Activated naive CD8-positive, alpha-beta T cell treated with anti-CD3 and anti-CD28 coated beads, Interleukin-2, amount 10 ng/mL, durations not matched to agents 7 days and 5 days (primary cell): ENCODE measurements at regions not wholly inside any gene's neighbourhood (a gene's known extent, or its start where the extent isn't known, plus 50 kb on each side); places are given as distances from the start of the nearest gene placed in this dataset.

Source experiments
- ATAC-seq: fragments of 150-1000 bp; cut with Tn5 transposase; one replicate; pipeline ENCODE4 v1.10.0; 2021; ENCODE audit warnings: low read depth, moderate library complexity
- POLR2A ChIA-PET: fragments of 350-600 bp; sonication (Branson Sonifier 250); formaldehyde crosslinking; loops from one replicate; lab custom pipeline; 2021; ENCODE audit warnings: antibody characterized with exemption; lab: Charles Lee
- DNase-seq: peaks from one replicate; pipeline ENCODE4 v3.0.0; 2021
- H3K27ac Mint-ChIP-seq: one replicate; pipeline ENCODE4 v1.8.0; 2022; ENCODE audit warnings: mild to moderate bottlenecking, mixed read lengths
- H3K27me3 Mint-ChIP-seq: one replicate; pipeline ENCODE4 v1.8.0; 2022; ENCODE audit warnings: mild to moderate bottlenecking, moderate library complexity, mixed read lengths
- H3K36me3 Mint-ChIP-seq: one replicate; pipeline ENCODE4 v1.8.0; 2021; ENCODE audit warnings: mild to moderate bottlenecking, mixed read lengths
- H3K4me1 Mint-ChIP-seq: one replicate; pipeline ENCODE4 v1.8.0; 2021; ENCODE audit warnings: mixed read lengths
- H3K4me3 Mint-ChIP-seq: one replicate; pipeline ENCODE4 v1.8.0; 2022; ENCODE audit warnings: mild to moderate bottlenecking, moderate library complexity, mixed read lengths
- H3K9me3 Mint-ChIP-seq: one replicate; pipeline ENCODE4 v1.8.0; 2021; ENCODE audit warnings: mixed read lengths

GRCh38 chr3:22632536-22632935 lies 570.6 kb upstream of the UBE2E2 start:
- H3K4me3 Mint-ChIP-seq = no peak overlapping the region
- no peaks in the 10 kb centered on the region for H3K4me1 Mint-ChIP-seq
- no peaks in the 10 kb centered on the region for H3K36me3 Mint-ChIP-seq
- no peak for ATAC-seq
- H3K27me3 Mint-ChIP-seq = no peaks in the 10 kb centered on the region
- no peak for DNase-seq
- H3K9me3 Mint-ChIP-seq = peaks cover 1% of the 10 kb centered on the region
- no peak overlapping the region for H3K27ac Mint-ChIP-seq
- POLR2A ChIA-PET = no interaction called here

DNA sequence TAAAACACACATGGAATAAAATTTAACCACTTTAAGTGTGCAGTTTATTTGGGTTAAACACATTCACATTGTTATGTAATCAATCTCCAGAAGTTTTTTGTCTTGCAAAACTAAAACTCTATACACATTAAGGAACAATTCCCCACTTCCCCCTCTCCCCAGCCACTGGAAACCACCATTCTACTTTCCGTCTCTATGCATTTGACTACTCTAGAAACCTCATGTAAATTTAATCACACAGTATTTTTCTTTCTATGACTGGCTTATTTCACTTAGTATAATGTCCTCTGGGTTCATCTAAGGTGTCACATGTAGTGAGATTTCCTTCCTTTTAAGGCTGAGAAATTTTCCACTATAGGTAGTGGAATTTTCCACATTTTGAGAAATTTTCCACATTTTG lies 568.7 kb upstream of the UBE2E2 start:
- Mint-ChIP-seq H3K9me3 (peaks cover 4% of the 10 kb centered on the region), H3K27me3 (no peaks in the 10 kb centered on the region), H3K4me1 (no peaks in the 10 kb centered on the region), H3K27ac (no peak overlapping the region), H3K4me3 (no peak overlapping the region), H3K36me3 (no peaks in the 10 kb centered on the region)
- POLR2A ChIA-PET = no interaction called here
- ATAC-seq (no peak), DNase-seq (no peak)

GRCh38 chr3:22659651-22660475 lies 543.3 kb upstream of the UBE2E2 start:
- no peak for ATAC-seq
- Mint-ChIP-seq H3K4me1 (no peaks in the 10 kb centered on the region), H3K36me3 (no peaks in the 10 kb centered on the region), H3K27ac (no peak overlapping the region), H3K4me3 (no peak overlapping the region), H3K9me3 (no peaks in the 10 kb centered on the region), H3K27me3 (no peaks in the 10 kb centered on the region)
- DNase-seq = no peak
- POLR2A ChIA-PET = no interaction called here

DNA sequence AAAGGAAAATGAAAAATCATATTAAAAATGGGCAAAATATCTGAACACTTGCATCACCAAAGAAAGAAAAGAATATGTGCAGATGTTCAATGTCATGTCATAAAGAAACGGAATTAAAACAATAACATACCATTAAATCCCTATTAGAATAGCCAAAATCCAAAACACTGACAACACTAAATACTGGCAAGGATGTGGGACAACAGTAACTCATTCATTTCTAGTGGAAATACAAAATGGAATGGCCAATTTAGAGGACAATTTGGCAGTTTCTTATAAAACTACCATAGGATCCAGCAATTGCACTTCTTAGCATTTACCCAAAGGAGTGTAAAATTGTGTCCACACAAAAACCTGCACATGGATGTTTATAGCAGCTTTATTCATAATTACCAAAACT lies 542.5 kb upstream of the UBE2E2 start:
- Mint-ChIP-seq H3K27ac (no peak overlapping the region), H3K27me3 (no peaks in the 10 kb centered on the region), H3K9me3 (no peaks in the 10 kb centered on the region), H3K4me3 (no peak overlapping the region), H3K4me1 (no peaks in the 10 kb centered on the region), H3K36me3 (no peaks in the 10 kb centered on the region)
- ATAC-seq = no peak
- POLR2A ChIA-PET = no interaction called here
- no peak for DNase-seq

DNA sequence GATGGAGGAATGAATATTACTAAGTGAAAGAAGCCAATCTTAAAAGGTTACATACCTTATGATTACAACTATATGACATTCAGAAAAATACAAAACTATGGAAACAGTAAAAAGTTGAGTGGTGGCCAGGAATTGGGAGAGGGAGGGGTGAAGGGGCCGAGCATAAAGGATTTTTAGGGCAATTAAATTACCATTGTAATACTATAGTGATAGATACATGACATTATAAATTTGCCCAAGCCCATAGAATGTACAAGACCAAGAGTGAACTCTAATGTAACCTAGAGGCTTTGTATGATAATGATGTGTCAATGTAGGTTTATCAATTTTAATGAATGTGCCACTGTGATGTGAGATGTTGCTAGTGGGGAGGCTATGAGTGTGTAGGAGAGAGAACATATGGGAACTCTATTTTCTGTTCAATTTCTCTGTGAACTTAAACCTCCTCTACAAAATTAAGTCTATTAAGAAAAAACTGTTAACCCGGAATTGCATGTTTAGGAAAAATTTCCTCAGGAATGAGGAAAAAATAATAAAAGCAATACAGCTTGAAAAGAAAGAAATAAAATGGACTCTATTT lies 541.9 kb upstream of the UBE2E2 start:
- Mint-ChIP-seq H3K4me1 (no peaks in the 10 kb centered on the region), H3K36me3 (no peaks in the 10 kb centered on the region), H3K9me3 (no peaks in the 10 kb centered on the region), H3K4me3 (no peak overlapping the region), H3K27me3 (no peaks in the 10 kb centered on the region), H3K27ac (no peak overlapping the region)
- DNase-seq (no peak), ATAC-seq (no peak)
- POLR2A ChIA-PET = no interaction called here

DNA sequence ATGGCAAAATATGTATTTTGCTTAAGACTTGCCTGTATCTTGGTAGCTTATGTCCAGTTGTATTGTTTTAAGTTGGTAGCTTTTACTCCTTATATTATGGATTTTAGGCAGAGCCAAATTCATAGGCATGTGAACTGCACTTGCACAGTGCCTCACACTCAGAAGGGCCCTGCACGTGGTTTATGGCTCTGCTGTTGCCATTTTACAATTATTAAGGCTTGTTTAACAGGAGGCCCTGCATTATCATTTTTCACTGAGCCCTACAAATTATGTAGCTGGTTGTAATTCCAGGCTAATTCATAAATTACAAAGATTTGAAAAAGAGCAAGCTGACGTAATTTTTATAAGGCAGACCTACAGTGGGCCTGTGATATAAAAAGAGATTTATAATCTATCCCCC lies 537.6 kb upstream of the UBE2E2 start:
- Mint-ChIP-seq H3K9me3 (no peaks in the 10 kb centered on the region), H3K27me3 (no peaks in the 10 kb centered on the region), H3K4me3 (no peak overlapping the region), H3K27ac (no peak overlapping the region), H3K4me1 (no peaks in the 10 kb centered on the region), H3K36me3 (no peaks in the 10 kb centered on the region)
- ATAC-seq (no peak), DNase-seq (no peak)
- POLR2A ChIA-PET = no interaction called here

DNA sequence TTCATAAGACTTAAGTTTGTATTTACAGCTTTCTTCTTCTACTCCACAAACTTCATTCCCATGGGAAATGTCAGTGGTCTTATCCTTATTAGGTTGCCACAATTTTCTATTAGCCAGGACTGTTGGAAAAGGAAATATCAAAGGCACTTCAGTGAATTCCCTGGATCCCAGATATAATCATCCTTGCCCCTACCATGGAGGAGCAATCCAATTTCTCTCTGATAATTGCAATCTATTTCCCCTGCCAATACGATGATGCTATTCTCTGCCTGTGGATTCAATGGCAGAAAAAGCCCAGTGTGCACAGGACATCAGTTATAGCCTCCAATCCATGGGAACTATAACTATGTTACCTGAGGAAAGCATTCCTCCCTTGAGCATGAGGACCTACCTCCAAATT lies 536.4 kb upstream of the UBE2E2 start:
- H3K9me3 Mint-ChIP-seq = no peaks in the 10 kb centered on the region
- ATAC-seq (no peak), DNase-seq (no peak)
- H3K27ac Mint-ChIP-seq = no peak overlapping the region
- no peak overlapping the region for H3K4me3 Mint-ChIP-seq
- no peaks in the 10 kb centered on the region for H3K27me3 Mint-ChIP-seq
- H3K4me1 Mint-ChIP-seq = no peaks in the 10 kb centered on the region
- POLR2A ChIA-PET = no interaction called here
- no peaks in the 10 kb centered on the region for H3K36me3 Mint-ChIP-seq

GRCh38 chr3:22671848-22672247 lies 531.3 kb upstream of the UBE2E2 start:
- no peaks in the 10 kb centered on the region for H3K9me3 Mint-ChIP-seq
- H3K4me3 Mint-ChIP-seq = no peak overlapping the region
- POLR2A ChIA-PET = no interaction called here
- H3K36me3 Mint-ChIP-seq = no peaks in the 10 kb centered on the region
- H3K27ac Mint-ChIP-seq = no peak overlapping the region
- ATAC-seq = no peak
- DNase-seq = no peak
- H3K27me3 Mint-ChIP-seq = no peaks in the 10 kb centered on the region
- no peaks in the 10 kb centered on the region for H3K4me1 Mint-ChIP-seq

DNA sequence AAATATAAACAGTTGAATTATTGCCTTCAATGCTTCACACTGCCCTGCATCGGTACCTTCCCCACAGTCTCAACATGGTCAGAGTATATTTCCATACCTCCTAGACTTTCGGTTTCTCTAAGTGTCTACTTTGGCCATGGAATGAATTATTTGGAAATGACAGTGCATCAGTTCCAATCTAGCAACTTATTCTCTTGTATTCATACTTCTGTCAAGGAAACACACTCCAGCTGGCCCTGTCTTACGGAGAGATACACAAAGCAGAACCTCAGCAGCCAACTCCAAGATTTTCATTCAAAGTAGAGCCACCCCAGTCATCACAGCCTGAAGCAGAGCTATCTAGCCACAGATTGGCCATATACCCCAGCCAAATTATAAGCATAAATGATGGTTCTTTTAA lies 518.4 kb upstream of the UBE2E2 start:
- DNase-seq (no peak), ATAC-seq (no peak)
- Mint-ChIP-seq H3K27me3 (no peaks in the 10 kb centered on the region), H3K4me3 (no peak overlapping the region), H3K27ac (no peak overlapping the region), H3K36me3 (no peaks in the 10 kb centered on the region), H3K9me3 (peaks cover 2% of the 10 kb centered on the region), H3K4me1 (no peaks in the 10 kb centered on the region)
- POLR2A ChIA-PET = no interaction called here

- ATAC-seq = no peak
- H3K4me3 Mint-ChIP-seq = no peak overlapping the region
- no peaks in the 10 kb centered on the region for H3K36me3 Mint-ChIP-seq
These were observed 517.5 kb upstream of the UBE2E2 start for GRCh38 chr3:22685597-22685996.

GRCh38 chr3:22691407-22691806 lies 511.7 kb upstream of the UBE2E2 start:
- Mint-ChIP-seq H3K4me1 (no peaks in the 10 kb centered on the region), H3K4me3 (no peak overlapping the region), H3K27ac (no peak overlapping the region), H3K36me3 (no peaks in the 10 kb centered on the region), H3K27me3 (no peaks in the 10 kb centered on the region), H3K9me3 (peaks cover 2% of the 10 kb centered on the region)
- POLR2A ChIA-PET = no interaction called here
- ATAC-seq (no peak), DNase-seq (no peak)

More at GRCh38 chr3:22685597-22685996, 517.5 kb upstream of the UBE2E2 start:
- Mint-ChIP-seq H3K27me3 (no peaks in the 10 kb centered on the region), H3K27ac (no peak overlapping the region), H3K4me1 (no peaks in the 10 kb centered on the region), H3K9me3 (peaks cover 2% of the 10 kb centered on the region)
- DNase-seq = no peak
- POLR2A ChIA-PET = no interaction called here

DNA sequence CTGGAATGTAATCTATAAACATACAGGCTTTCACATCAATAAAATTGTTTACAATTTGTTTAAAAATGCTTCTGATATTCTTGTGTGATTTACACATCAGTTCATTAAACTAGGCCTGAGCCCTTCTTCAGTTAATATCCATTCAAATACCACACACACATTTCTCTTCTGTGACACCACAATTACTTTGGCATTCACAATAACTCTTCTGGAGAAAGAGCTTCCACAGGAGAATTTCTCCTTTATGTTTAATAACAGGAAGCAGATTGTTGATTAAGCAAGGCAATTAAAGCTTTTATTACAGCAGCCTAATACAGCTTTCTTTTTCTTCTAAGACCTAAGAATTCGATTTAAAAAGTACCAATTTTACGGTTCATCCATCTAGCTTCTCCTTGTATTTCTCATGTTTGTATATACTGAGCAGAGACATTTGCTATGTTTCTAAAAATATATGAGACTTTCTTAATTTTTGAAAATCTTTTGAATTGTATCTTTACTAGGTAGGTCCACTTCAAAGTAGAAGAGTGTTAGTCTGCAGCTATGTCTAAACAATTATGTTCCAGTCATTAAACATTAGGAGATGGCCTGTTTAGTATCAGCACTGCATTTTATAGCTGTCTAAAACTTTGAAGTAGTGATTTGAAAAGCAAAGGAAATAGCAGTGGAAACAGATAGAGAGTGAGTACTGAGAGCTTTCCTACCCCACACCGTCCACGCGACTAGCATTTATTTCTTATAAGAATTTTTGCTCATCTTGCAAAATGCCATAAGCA lies 511.1 kb upstream of the UBE2E2 start:
- H3K27ac Mint-ChIP-seq = no peak overlapping the region
- no peaks in the 10 kb centered on the region for H3K27me3 Mint-ChIP-seq
- H3K4me1 Mint-ChIP-seq = no peaks in the 10 kb centered on the region
- DNase-seq (no peak), ATAC-seq (no peak)
- POLR2A ChIA-PET = no interaction called here
- no peak overlapping the region for H3K4me3 Mint-ChIP-seq
- no peaks in the 10 kb centered on the region for H3K9me3 Mint-ChIP-seq
- H3K36me3 Mint-ChIP-seq = no peaks in the 10 kb centered on the region

DNA sequence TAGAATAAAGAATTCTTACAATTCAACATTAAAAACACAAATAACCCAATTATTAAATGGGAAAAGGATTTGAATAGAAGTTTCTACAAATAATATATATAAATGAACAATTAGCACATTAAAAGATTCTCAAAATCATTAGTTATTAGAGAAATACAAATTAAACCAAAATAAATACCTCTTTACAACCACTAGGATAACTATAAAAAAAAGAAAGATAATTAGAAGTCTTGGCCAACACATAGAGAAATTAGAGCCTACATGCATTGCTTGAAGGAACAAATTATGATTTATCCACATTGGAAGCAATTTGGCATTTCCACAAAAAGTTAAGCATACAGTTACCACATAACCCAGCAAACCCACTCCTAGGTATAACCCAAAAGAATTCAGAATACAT lies 502.3 kb upstream of the UBE2E2 start:
- ATAC-seq (no peak), DNase-seq (no peak)
- POLR2A ChIA-PET = no interaction called here
- Mint-ChIP-seq H3K4me1 (no peaks in the 10 kb centered on the region), H3K27ac (no peak overlapping the region), H3K36me3 (no peaks in the 10 kb centered on the region), H3K27me3 (no peaks in the 10 kb centered on the region), H3K9me3 (no peaks in the 10 kb centered on the region), H3K4me3 (no peak overlapping the region)

GRCh38 chr3:22704166-22704565 lies 499.0 kb upstream of the UBE2E2 start:
- H3K36me3 Mint-ChIP-seq = no peaks in the 10 kb centered on the region
- no peak for DNase-seq
- no peaks in the 10 kb centered on the region for H3K27me3 Mint-ChIP-seq
- H3K27ac Mint-ChIP-seq = no peak overlapping the region
- no peak for ATAC-seq
- no peaks in the 10 kb centered on the region for H3K4me1 Mint-ChIP-seq
- peaks cover 7% of the 10 kb centered on the region for H3K9me3 Mint-ChIP-seq
- POLR2A ChIA-PET = no interaction called here
- H3K4me3 Mint-ChIP-seq = no peak overlapping the region
